Transverse colon (tissue), 4 donors: ENCODE measurements at regions not wholly inside any gene's neighbourhood (a gene's known extent, or its start where the extent isn't known, plus 50 kb on each side); places are given as distances from the start of the nearest gene placed in this dataset.

Experiments
- DNase-seq: peaks from one replicate; pipeline ENCODE4 v3.0.0-alpha.2; 2019
- H3K27ac ChIP-seq, 4 donors: fragments of 200-600 bp; sonication (generic); 2 replicates each; pipeline ENCODE4 v1.5.1; 2016 to 2018; ENCODE audit warnings: inconsistent platforms in 4 of 4
- H3K27me3 ChIP-seq: fragments of 200-600 bp; sonication (generic); 2 replicates; pipeline ENCODE4 v1.5.1; 2017; ENCODE audit warnings: inconsistent platforms
- H3K36me3 ChIP-seq, 4 donors: fragments of 200-600 bp; sonication (generic); 2 replicates each; pipeline ENCODE4 v1.5.1; 2017 to 2019; ENCODE audit warnings: inconsistent platforms in 4 of 4
- H3K4me1 ChIP-seq, 4 donors: fragments of 200-600 bp; sonication (generic); 2 replicates each; pipeline ENCODE4 v1.5.1; 2017 to 2020; ENCODE audit warnings: inconsistent platforms in 4 of 4
- H3K4me3 ChIP-seq, 4 donors: fragments of 200-600 bp; sonication (generic); 1 replicate in 1 of 4; 2 replicates in 3 of 4; pipeline versions ENCODE4 v1.5.1 to v1.6.1; 2017 to 2019; ENCODE audit warnings: inconsistent platforms in 4 of 4
- H3K9me3 ChIP-seq, 2 donors: fragments of 200-600 bp; sonication (generic); 2 replicates each; pipeline ENCODE4 v1.5.1; 2017 to 2019; ENCODE audit warnings: inconsistent platforms in 2 of 2
- EP300 ChIP-seq: sonication (generic); formaldehyde crosslinking; IDR thresholded peaks from one replicate; pipeline ENCODE4 v1.6.1; 2017; ENCODE audit warnings: antibody characterized with exemption, low read depth
- POLR2A ChIP-seq: fragments of 450-650 bp; IDR thresholded peaks from one replicate; pipeline ENCODE4 v1.6.1; 2016; ENCODE audit warnings: antibody characterized with exemption, mild to moderate bottlenecking, moderate library complexity
- POLR2AphosphoS5 ChIP-seq, 3 donors: sonication (generic); formaldehyde crosslinking; IDR thresholded peaks; one replicate each; pipeline ENCODE4 v1.6.1; 2016; ENCODE audit warnings: antibody characterized with exemption in 3 of 3
- WGBS, 2 donors: methylation state at CpG; one replicate each; pipeline ENCODE4 v1.1.5; 2018; ENCODE audit warnings: low coverage in 1 of 2; 5-methylcytosine and 5-hydroxymethylcytosine counted together
- in situ Hi-C, 4 donors: fragments of 200-750 bp; cut with MboI; loops; one replicate each; pipeline versions ENCODE4 v1.15.0 to v1.15.1; 2017; ENCODE audit warnings: low sequenced_read_pairs in 3 of 4, low pct_ligation_motif_present in 1 of 4, low pct_unique_long_range_greater_than_20kb in 1 of 4
- intact Hi-C: fragments of 100-400 bp; cut with DNase I; formaldehyde crosslinking; loops from one replicate; pipeline ENCODE4 v1.15.1; 2023; ENCODE audit warnings: low total_unique reads
- TF ChIP-seq, protein P1 (sequence below), 5 experiments: fragments of 200-600 bp in 3 of 5; fragments of 450-650 bp in 2 of 5; sonication (generic) in 3 of 5; IDR thresholded peaks; 1 replicate in 2 of 5; 2 replicates in 3 of 5; pipeline ENCODE4 v1.5.1; 2016 to 2017; ENCODE audit warnings: antibody characterized with exemption in 5 of 5, inconsistent platforms in 3 of 5, mild to moderate bottlenecking in 2 of 5, moderate library complexity in 1 of 5

DNA sequence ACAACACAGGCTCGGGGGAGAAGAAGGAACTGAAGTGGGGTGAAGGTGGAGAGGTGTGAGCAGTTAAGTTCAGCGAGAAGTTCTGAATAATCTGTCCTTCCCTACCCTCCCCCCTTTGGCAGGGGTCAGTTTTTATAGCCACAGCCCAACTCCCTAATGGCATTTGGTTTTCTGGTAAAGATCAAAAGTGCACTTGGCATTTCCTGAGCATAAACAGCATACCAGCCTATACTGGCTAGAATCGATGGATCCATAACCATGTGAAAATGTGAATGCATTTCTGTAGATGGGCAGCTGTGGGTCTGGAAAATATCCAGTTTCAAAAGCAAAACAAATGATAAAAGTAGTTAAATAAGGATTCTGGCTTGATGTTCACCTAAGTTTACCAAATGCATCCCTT is 410.9 kb downstream of the PLK2 start:
- in situ Hi-C loops, result no loop called here
- whole genome bisulfite sequencing, 2 donors, result 56 to 68% methylated on average over 3 of the region's 3 CpGs
- no peaks in the 10 kb centered on the region for H3K9me3 ChIP-seq
- intact Hi-C loops, result no loop called here
- no peak for DNase-seq
- no peaks in the 10 kb centered on the region for H3K27me3 ChIP-seq
- no peak for TF ChIP-seq EP300
- TF ChIP-seq, protein P1, sequence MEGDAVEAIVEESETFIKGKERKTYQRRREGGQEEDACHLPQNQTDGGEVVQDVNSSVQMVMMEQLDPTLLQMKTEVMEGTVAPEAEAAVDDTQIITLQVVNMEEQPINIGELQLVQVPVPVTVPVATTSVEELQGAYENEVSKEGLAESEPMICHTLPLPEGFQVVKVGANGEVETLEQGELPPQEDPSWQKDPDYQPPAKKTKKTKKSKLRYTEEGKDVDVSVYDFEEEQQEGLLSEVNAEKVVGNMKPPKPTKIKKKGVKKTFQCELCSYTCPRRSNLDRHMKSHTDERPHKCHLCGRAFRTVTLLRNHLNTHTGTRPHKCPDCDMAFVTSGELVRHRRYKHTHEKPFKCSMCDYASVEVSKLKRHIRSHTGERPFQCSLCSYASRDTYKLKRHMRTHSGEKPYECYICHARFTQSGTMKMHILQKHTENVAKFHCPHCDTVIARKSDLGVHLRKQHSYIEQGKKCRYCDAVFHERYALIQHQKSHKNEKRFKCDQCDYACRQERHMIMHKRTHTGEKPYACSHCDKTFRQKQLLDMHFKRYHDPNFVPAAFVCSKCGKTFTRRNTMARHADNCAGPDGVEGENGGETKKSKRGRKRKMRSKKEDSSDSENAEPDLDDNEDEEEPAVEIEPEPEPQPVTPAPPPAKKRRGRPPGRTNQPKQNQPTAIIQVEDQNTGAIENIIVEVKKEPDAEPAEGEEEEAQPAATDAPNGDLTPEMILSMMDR (IDR thresholded peaks at IDR 0.05), result no peak
- no peak for TF ChIP-seq POLR2A
- TF ChIP-seq POLR2AphosphoS5 (IDR thresholded peaks at IDR 0.05), result no peak
- H3K27ac ChIP-seq, result no peak overlapping the region
- no peaks in the 10 kb centered on the region for H3K4me1 ChIP-seq
- H3K4me3 ChIP-seq, result no peak overlapping the region
- no peaks in the 10 kb centered on the region for H3K36me3 ChIP-seq

DNA sequence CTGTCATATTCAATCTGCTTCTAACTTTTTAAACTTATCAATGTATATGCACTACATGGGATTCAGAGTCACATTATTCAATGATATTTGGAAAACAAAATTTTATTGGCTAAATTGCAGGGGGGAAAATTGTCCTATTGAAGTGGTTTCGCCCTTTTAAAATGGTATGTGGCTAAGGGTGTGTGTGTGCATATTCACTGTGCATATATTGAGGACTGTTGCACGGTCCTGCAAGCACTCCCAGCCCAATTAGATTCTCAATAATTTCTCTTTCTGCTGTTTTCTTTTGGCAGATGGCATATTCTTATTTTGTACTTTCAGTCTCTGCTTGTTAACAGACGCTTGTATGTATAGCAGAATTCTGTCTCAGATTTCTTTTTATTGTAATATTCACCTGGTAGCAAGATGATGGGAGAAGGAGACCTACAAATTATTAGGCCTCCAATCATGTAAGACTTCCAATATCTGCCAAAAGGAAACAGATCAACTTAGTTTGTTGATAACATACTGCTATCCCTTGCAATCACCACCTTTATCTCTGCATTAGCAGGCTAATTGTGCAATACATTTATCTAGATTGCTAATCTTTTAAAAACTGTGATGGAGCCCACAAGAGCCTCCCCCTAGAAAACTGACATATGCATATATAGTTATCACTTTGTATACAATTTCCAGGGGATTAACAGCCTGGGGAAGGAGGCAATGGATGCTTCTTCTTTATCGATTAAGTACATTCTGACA is 411.5 kb downstream of the PLK2 start:
- intact Hi-C loops (no loop called here), in situ Hi-C loops (no loop called here)
- H3K36me3 ChIP-seq, result no peaks in the 10 kb centered on the region
- no peaks in the 10 kb centered on the region for H3K27me3 ChIP-seq
- H3K4me1 ChIP-seq, result peaks cover 0 to 2% (median 0%) of the 10 kb centered on the region in 4 donors
- H3K27ac ChIP-seq, result no peak overlapping the region
- no peaks in the 10 kb centered on the region for H3K9me3 ChIP-seq
- WGBS, 2 donors, result 82 to 85% methylated on average over 4 of the region's 4 CpGs
- no peak overlapping the region for H3K4me3 ChIP-seq
- no peak for DNase-seq
- TF ChIP-seq, protein P1 (IDR thresholded peaks at IDR 0.05), result no peak
- TF ChIP-seq EP300 (no peak), POLR2A (no peak), POLR2AphosphoS5 (IDR thresholded peaks at IDR 0.05) (no peak)

DNA sequence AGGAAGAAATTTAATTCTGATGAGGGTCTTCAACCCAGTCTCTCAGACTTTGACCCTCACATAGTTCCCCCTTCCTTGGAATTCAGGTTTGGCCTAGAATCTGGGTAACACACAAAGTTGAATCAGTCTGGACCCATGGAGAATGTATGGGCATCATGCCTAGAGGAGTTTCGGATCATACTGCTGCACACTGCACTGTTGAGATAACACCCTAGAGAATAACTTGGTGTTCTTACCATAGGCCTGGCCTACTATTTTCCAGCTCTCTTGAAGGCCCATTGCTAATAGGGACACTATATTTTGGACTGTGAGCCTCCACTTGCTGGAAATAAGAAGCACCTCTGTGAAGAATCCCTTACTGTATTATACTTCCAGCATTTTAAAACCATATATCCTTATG is 413.5 kb downstream of the PLK2 start:
- intact Hi-C loops (no loop called here), in situ Hi-C loops (no loop called here)
- peaks cover 0 to 10% (median 4%) of the 10 kb centered on the region in 4 donors for H3K4me1 ChIP-seq
- H3K36me3 ChIP-seq, result no peaks in the 10 kb centered on the region
- TF ChIP-seq POLR2A (no peak), POLR2AphosphoS5 (IDR thresholded peaks at IDR 0.05) (no peak), EP300 (no peak)
- TF ChIP-seq, protein P1 (IDR thresholded peaks at IDR 0.05), result no peak
- no peaks in the 10 kb centered on the region for H3K27me3 ChIP-seq
- H3K4me3 ChIP-seq, result no peak overlapping the region
- 93% methylated on average over 1 of the region's 1 CpG; no CpG with 5 or more reads in 1 of the 2 donors for WGBS, 2 donors
- no peak for DNase-seq
- H3K27ac ChIP-seq, result no peak overlapping the region
- no peaks in the 10 kb centered on the region for H3K9me3 ChIP-seq

DNA sequence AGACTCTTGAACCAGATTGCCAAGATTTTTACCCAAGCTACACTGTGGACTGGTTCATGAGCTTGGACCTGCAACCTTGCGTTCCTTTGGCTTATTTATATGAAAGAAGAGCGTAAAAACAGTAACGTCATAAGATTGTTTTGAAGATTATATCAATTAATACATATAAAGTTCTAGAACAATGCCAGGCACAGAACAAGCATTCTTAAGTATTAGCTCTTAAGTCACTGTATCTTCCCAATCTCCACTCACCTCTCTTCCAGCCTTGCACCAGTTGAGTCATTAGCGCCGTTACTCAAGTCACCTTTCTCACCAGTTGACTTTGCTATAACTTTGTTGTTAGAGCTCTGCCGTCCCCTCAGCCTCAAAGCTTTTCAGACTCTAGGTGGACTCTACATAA is 415.7 kb downstream of the PLK2 start:
- no peaks in the 10 kb centered on the region for H3K27me3 ChIP-seq
- WGBS, 2 donors, result 87 to 92% methylated on average over 6 of the region's 6 CpGs
- no peaks in the 10 kb centered on the region for H3K36me3 ChIP-seq
- no peak for DNase-seq
- peaks cover 0 to 10% (median 4%) of the 10 kb centered on the region in 4 donors for H3K4me1 ChIP-seq
- H3K4me3 ChIP-seq, result no peak overlapping the region
- in situ Hi-C loops (no loop called here), intact Hi-C loops (no loop called here)
- TF ChIP-seq POLR2A (no peak), POLR2AphosphoS5 (IDR thresholded peaks at IDR 0.05) (no peak), EP300 (no peak)
- TF ChIP-seq, protein P1 (IDR thresholded peaks at IDR 0.05), result no peak
- no peaks in the 10 kb centered on the region for H3K9me3 ChIP-seq
- no peak overlapping the region for H3K27ac ChIP-seq
